ENCODE measurements at regions not wholly inside any gene's neighbourhood (a gene's known extent, or its start where the extent isn't known, plus 50 kb on each side); places are given as distances from the start of the nearest gene placed in this dataset.
"Not testable (repeated sequence)": the region's sequence is repeated elsewhere in the genome, so short reads cannot be mapped to it uniquely, and the experiment has no call there.

- POLR2A ChIA-PET; CTCF ChIA-PET; DNase-seq (ENCODE audit: low read depth, low spot score); H3K9me2 ChIP-seq (ENCODE audit: insufficient read depth); H3K4me1 ChIP-seq (ENCODE audit: control insufficient read depth in 1 of 2, insufficient read depth in 2 of 2, low read length in 2 of 2); H3K4me2 ChIP-seq (ENCODE audit: low read length); H3K36me3 ChIP-seq (ENCODE audit: control insufficient read depth in 1 of 2, insufficient read depth in 2 of 2, low read length in 2 of 2); H3K9me3 ChIP-seq (ENCODE audit: control insufficient read depth in 1 of 2, insufficient read depth in 1 of 2, low read depth in 1 of 2, low read length in 2 of 2); H3K27ac ChIP-seq (ENCODE audit: low read depth, low read length); H3K27me3 ChIP-seq (ENCODE audit: insufficient read depth, low read length); BruUV-seq (replicated peaks); H3K79me2 ChIP-seq (ENCODE audit: insufficient read depth, low read length); RAD21 ChIA-PET (ENCODE audit: low non-redundant PET in 1 of 2, low total read pairs in 2 of 2, uncharacterized antibody in 2 of 2, unreplicated experiment in 2 of 2); intact Hi-C loops (cut with micrococcal nuclease); H2AFZ ChIP-seq (ENCODE audit: low read depth, low read length, poor library complexity, severe bottlenecking); H3K4me3 ChIP-seq (replicated peaks in 1 of 2; ENCODE audit: low read depth in 1 of 2, low read length in 2 of 2); ATAC-seq; H4K20me1 ChIP-seq (ENCODE audit: insufficient read depth); H3K9ac ChIP-seq (ENCODE audit: low read length): not testable (repeated sequence)
Measured at GRCh38 chr3:39651256-39651655, 158.2 kb upstream of the MYRIP start.

GRCh38 chr3:39651993-39652739, 157.2 kb upstream of the MYRIP start:
- Histone ChIP-seq H4K20me1 (ENCODE audit: insufficient read depth) (no peaks in the 10 kb centered on the region), H3K36me3 (ENCODE audit: control insufficient read depth in 1 of 2, insufficient read depth in 2 of 2, low read length in 2 of 2) (no peaks in the 10 kb centered on the region), H3K9ac (ENCODE audit: low read length) (no peak overlapping the region), H3K79me2 (ENCODE audit: insufficient read depth, low read length) (no peaks in the 10 kb centered on the region), H3K9me3 (ENCODE audit: control insufficient read depth in 1 of 2, insufficient read depth in 1 of 2, low read depth in 1 of 2, low read length in 2 of 2) (no peaks in the 10 kb centered on the region), H3K27ac (ENCODE audit: low read depth, low read length) (no peak overlapping the region), H3K4me1 (ENCODE audit: control insufficient read depth in 1 of 2, insufficient read depth in 2 of 2, low read length in 2 of 2) (no peaks in the 10 kb centered on the region), H3K9me2 (ENCODE audit: insufficient read depth) (no peaks in the 10 kb centered on the region), H3K4me2 (ENCODE audit: low read length) (no peak overlapping the region), H3K4me3 (replicated peaks in 1 of 2; ENCODE audit: low read depth in 1 of 2, low read length in 2 of 2) (no peak overlapping the region), H2AFZ (ENCODE audit: low read depth, low read length, poor library complexity, severe bottlenecking) (no peak overlapping the region), H3K27me3 (ENCODE audit: insufficient read depth, low read length) (no peaks in the 10 kb centered on the region)
- RAD21 ChIA-PET (ENCODE audit: low non-redundant PET in 1 of 2, low total read pairs in 2 of 2, uncharacterized antibody in 2 of 2, unreplicated experiment in 2 of 2): interaction anchor here in 1 of 2 experiments (0.7 kb wide), 1 partner anchor 13 kb away, joined by 3 read pairs; no protein-coding TSS in a partner anchor
- TF ChIP-seq ZFX (IDR thresholded peaks at IDR 0.05): no peak
- no peak for TF ChIP-seq POLR2AphosphoS5 (IDR thresholded peaks at IDR 0.05; ENCODE audit: low read depth, low read length)
- no peak for TF ChIP-seq EZH2 (IDR thresholded peaks at IDR 0.05)
- TF ChIP-seq SRF (IDR thresholded peaks at IDR 0.05; ENCODE audit: low read depth): no peak
- no peak for TF ChIP-seq EZH2phosphoT487 (IDR thresholded peaks at IDR 0.05; ENCODE audit: borderline replicate concordance)
- no peak for TF ChIP-seq EGR1 (IDR thresholded peaks at IDR 0.05; ENCODE audit: low read depth)
- TF ChIP-seq CEBPB (IDR thresholded peaks at IDR 0.05; ENCODE audit: low read depth): no peak
- no peak for TF ChIP-seq SIN3A (IDR thresholded peaks at IDR 0.05; ENCODE audit: low read depth)
- no peak for TF ChIP-seq ELF1 (IDR thresholded peaks at IDR 0.05; ENCODE audit: borderline replicate concordance, low read depth)
- TF ChIP-seq CTCF (IDR thresholded peaks at IDR 0.05 in 2 of 3, conservative IDR thresholded peaks at IDR 0.05 in 1 of 3; ENCODE audit: borderline replicate concordance in 1 of 3, insufficient read depth in 1 of 3, low read depth in 2 of 3, low read length in 2 of 3): no peak
- TF ChIP-seq YY1 (IDR thresholded peaks at IDR 0.05; ENCODE audit: extremely low read depth, insufficient replicate concordance, low read depth, low read length): no peak
- TF ChIP-seq FOSL1 (IDR thresholded peaks at IDR 0.05; ENCODE audit: low read depth): no peak
- TF ChIP-seq REST (IDR thresholded peaks at IDR 0.05; ENCODE audit: low read depth): no peak
- intact Hi-C loops (cut with micrococcal nuclease): no loop called here
- BruUV-seq (replicated peaks): no TSS peak
- ATAC-seq (no peak), DNase-seq (ENCODE audit: low read depth, low spot score) (no peak)
- CTCF ChIA-PET: no interaction called here
- POLR2A ChIA-PET: no interaction called here

Data from HCT116 (cell line).